ENCODE measurements at regions not wholly inside any gene's neighbourhood (a gene's known extent, or its start where the extent isn't known, plus 50 kb on each side); places are given as distances from the start of the nearest gene placed in this dataset.

- TF ChIP-seq CTCF (IDR thresholded peaks at IDR 0.05) (no peak), ZFX (IDR thresholded peaks at IDR 0.05; ENCODE audit: borderline replicate concordance) (no peak)
Observed at GRCh38 chr11:39628311-39628710, 1831.1 kb downstream of the LRRC4C start.

Data from 22Rv1 (cell line).